OCI-LY7 (cell line): ENCODE measurements at regions not wholly inside any gene's neighbourhood (a gene's known extent, or its start where the extent isn't known, plus 50 kb on each side); places are given as distances from the start of the nearest gene placed in this dataset.

Experiments
- BruUV-seq: library from RNA; stranded (reverse); fragments of 400-500 nt; replicated peaks from 2 replicates; lab custom pipeline; 2021; lab: Mats Ljungman, UMichigan
- CTCF ChIA-PET: fragments of 300-600 bp; sonication (Branson Sonifier 250); formaldehyde crosslinking; loops from one replicate; lab custom pipeline; 2022; ENCODE audit warnings: antibody characterized with exemption; ENCODE audit not compliant: unreplicated experiment; lab: Charles Lee
- POLR2A ChIA-PET: fragments of 300-600 bp; sonication (Branson Sonifier 250); formaldehyde crosslinking; loops from one replicate; lab custom pipeline; 2022; ENCODE audit warnings: antibody characterized with exemption; lab: Charles Lee
- DNase-seq: peaks from one replicate; pipeline ENCODE4 v3.0.0-alpha.2; 2015; ENCODE audit warnings: low spot score
- H2AFZ ChIP-seq: fragments of 200-600 bp; sonication (generic), shearing (Covaris generic); 2 replicates; pipeline ENCODE4 v1.6.1; 2014; ENCODE audit warnings: mild to moderate bottlenecking, antibody characterized with exemption, low read length, moderate library complexity
- H3K27ac ChIP-seq: fragments of 200-600 bp; sonication (generic); 2 replicates; pipeline ENCODE4 v1.5.1; 2014; ENCODE audit warnings: mixed run types, low read depth, mild to moderate bottlenecking, moderate library complexity, low read length, inconsistent platforms; ENCODE audit not compliant: poor library complexity, severe bottlenecking
- H3K36me3 ChIP-seq: fragments of 200-600 bp; sonication (generic); 2 replicates; pipeline ENCODE4 v1.6.1; 2014; ENCODE audit warnings: mild to moderate bottlenecking, antibody characterized with exemption, low read length, moderate library complexity, mixed read lengths; ENCODE audit not compliant: insufficient read depth
- H3K4me1 ChIP-seq: fragments of 200-600 bp; sonication (generic); 2 replicates; pipeline ENCODE4 v1.5.1; 2014; ENCODE audit warnings: mild to moderate bottlenecking, low read length; ENCODE audit not compliant: insufficient read depth, poor library complexity, severe bottlenecking
- H3K4me2 ChIP-seq: fragments of 200-600 bp; sonication (generic); 2 replicates; pipeline ENCODE4 v1.6.1; 2014; ENCODE audit warnings: mild to moderate bottlenecking, low read length
- H3K4me3 ChIP-seq: fragments of 200-600 bp; sonication (generic); 2 replicates; pipeline ENCODE4 v1.5.1; 2014; ENCODE audit warnings: mild to moderate bottlenecking, low read depth, low read length; ENCODE audit not compliant: poor library complexity, severe bottlenecking
- H3K79me2 ChIP-seq: fragments of 200-600 bp; sonication (generic); 2 replicates; pipeline ENCODE4 v1.6.1; 2016; ENCODE audit warnings: low read depth, mild to moderate bottlenecking, low read length, moderate library complexity, mixed read lengths; ENCODE audit not compliant: insufficient read depth
- H3K9me2 ChIP-seq: fragments of 200-600 bp; sonication (generic); 2 replicates; pipeline ENCODE4 v1.6.1; 2016; ENCODE audit warnings: mild to moderate bottlenecking, low read length, mixed read lengths; ENCODE audit not compliant: insufficient read depth
- H3K9me3 ChIP-seq: fragments of 200-600 bp; sonication (generic); 2 replicates; pipeline ENCODE4 v1.6.1; 2014; ENCODE audit warnings: mild to moderate bottlenecking, mixed run types, low read length, mixed read lengths
- H4K20me1 ChIP-seq: fragments of 200-600 bp; sonication (generic); 2 replicates; pipeline ENCODE4 v1.6.1; 2014; ENCODE audit warnings: mild to moderate bottlenecking, antibody characterized with exemption, low read length, moderate library complexity, mixed read lengths; ENCODE audit not compliant: insufficient read depth
- CTCF ChIP-seq: fragments of 200-600 bp; sonication (generic); conservative IDR thresholded peaks from 2 replicates; pipeline ENCODE4 v1.5.1; 2014; ENCODE audit warnings: mild to moderate bottlenecking, antibody characterized with exemption, low read length, moderate library complexity, mixed read lengths
- EZH2phosphoT487 ChIP-seq: fragments of 200-600 bp; sonication (generic); IDR thresholded peaks from 2 replicates; pipeline ENCODE4 v1.6.1; 2018; ENCODE audit warnings: low read depth, borderline replicate concordance, mild to moderate bottlenecking, mixed run types, antibody characterized with exemption, low read length, moderate library complexity, mixed read lengths
- intact Hi-C: fragments of 100-400 bp; cut with micrococcal nuclease; formaldehyde crosslinking; loops from one replicate; pipeline ENCODE4 v1.10.0; 2022; ENCODE audit not compliant: unreplicated experiment

- POLR2A ChIA-PET = no interaction called here
- DNase-seq = no peak
- Histone ChIP-seq H3K27ac (no peak overlapping the region), H3K79me2 (no peaks in the 10 kb centered on the region), H3K9me3 (no peaks in the 10 kb centered on the region), H3K36me3 (no peaks in the 10 kb centered on the region), H3K4me1 (no peaks in the 10 kb centered on the region), H4K20me1 (no peaks in the 10 kb centered on the region), H3K4me2 (no peak overlapping the region), H2AFZ (no peak overlapping the region), H3K4me3 (no peak overlapping the region), H3K9me2 (no peaks in the 10 kb centered on the region)
- no peak for TF ChIP-seq CTCF
- no peak for TF ChIP-seq EZH2phosphoT487
- no TSS peak for BruUV-seq
- CTCF ChIA-PET = no interaction called here
- intact Hi-C loops = no loop called here
Observed at GRCh38 chr1:47594627-47595026, 156.8 kb downstream of the FOXD2 start.

- no peaks in the 10 kb centered on the region for H3K79me2 ChIP-seq
- intact Hi-C loops = no loop called here
- H3K9me2 ChIP-seq = no peaks in the 10 kb centered on the region
- no peak overlapping the region for H3K4me2 ChIP-seq
- TF ChIP-seq EZH2phosphoT487 = no peak
- no peak for TF ChIP-seq CTCF
- H3K36me3 ChIP-seq = no peaks in the 10 kb centered on the region
- H4K20me1 ChIP-seq = no peaks in the 10 kb centered on the region
- H2AFZ ChIP-seq = no peak overlapping the region
- no peaks in the 10 kb centered on the region for H3K4me1 ChIP-seq
- no peaks in the 10 kb centered on the region for H3K9me3 ChIP-seq
- ChIA-PET POLR2A (interaction anchor here (0.7 kb wide), 1 partner anchor 239 kb away, joined by 3 read pairs; no protein-coding TSS in a partner anchor), CTCF (no interaction called here)
- no peak overlapping the region for H3K27ac ChIP-seq
- H3K4me3 ChIP-seq = no peak overlapping the region
- BruUV-seq = no TSS peak
- no peak for DNase-seq
Observed at GRCh38 chr1:47596328-47596727, 158.5 kb downstream of the FOXD2 start.

GRCh38 chr1:47598357-47598756, 160.5 kb downstream of the FOXD2 start:
- H3K36me3 ChIP-seq = no peaks in the 10 kb centered on the region
- no peaks in the 10 kb centered on the region for H3K79me2 ChIP-seq
- no peak overlapping the region for H2AFZ ChIP-seq
- no peak for DNase-seq
- no peaks in the 10 kb centered on the region for H3K4me1 ChIP-seq
- H3K9me3 ChIP-seq = no peaks in the 10 kb centered on the region
- no peak overlapping the region for H3K4me2 ChIP-seq
- intact Hi-C loops = no loop called here
- H4K20me1 ChIP-seq = no peaks in the 10 kb centered on the region
- BruUV-seq = no TSS peak
- ChIA-PET CTCF (no interaction called here), POLR2A (no interaction called here)
- TF ChIP-seq CTCF (no peak), EZH2phosphoT487 (no peak)
- no peaks in the 10 kb centered on the region for H3K9me2 ChIP-seq
- H3K27ac ChIP-seq = no peak overlapping the region
- H3K4me3 ChIP-seq = no peak overlapping the region
